Lower lobe of right lung (tissue), 2 donors: ENCODE measurements at regions not wholly inside any gene's neighbourhood (a gene's known extent, or its start where the extent isn't known, plus 50 kb on each side); places are given as distances from the start of the nearest gene placed in this dataset.

ENCODE experiments used
- ATAC-seq, 2 donors: fragments of 200-7000 bp; cut with Tn5 transposase; one replicate each; pipeline ENCODE4 v1.9.1; 2020 to 2022; ENCODE audit warnings: mild to moderate bottlenecking in 2 of 2, moderate library complexity in 2 of 2
- DNase-seq: peaks from one replicate; pipeline ENCODE4 v3.0.0-alpha.2; 2020
- H3K27ac ChIP-seq: fragments of 200-600 bp; one replicate; pipeline ENCODE4 v1.8.0; 2022
- H3K27me3 ChIP-seq: fragments of 200-600 bp; one replicate; pipeline ENCODE4 v1.8.0; 2022; ENCODE audit warnings: low read depth
- H3K36me3 ChIP-seq: fragments of 200-600 bp; one replicate; pipeline ENCODE4 v1.8.0; 2022; ENCODE audit warnings: mild to moderate bottlenecking
- H3K4me1 ChIP-seq: fragments of 200-600 bp; one replicate; pipeline ENCODE4 v1.8.0; 2022
- H3K4me3 ChIP-seq: fragments of 200-600 bp; one replicate; pipeline ENCODE4 v1.8.0; 2022; ENCODE audit warnings: mild to moderate bottlenecking
- H3K9me3 ChIP-seq: fragments of 200-600 bp; one replicate; pipeline ENCODE4 v1.8.0; 2022
- intact Hi-C: fragments of 100-400 bp; cut with DNase I; formaldehyde crosslinking; loops from one replicate; pipeline ENCODE4 v1.11.0; 2022
- TF ChIP-seq, protein P1 (sequence below): fragments of 200-600 bp; IDR thresholded peaks from one replicate; pipeline ENCODE4 v1.8.0; 2022; ENCODE audit warnings: antibody characterized with exemption, mild to moderate bottlenecking
- donor health status: DM: no; HTN: yes; CAD: no; lungs with severe emphysema.

DNA sequence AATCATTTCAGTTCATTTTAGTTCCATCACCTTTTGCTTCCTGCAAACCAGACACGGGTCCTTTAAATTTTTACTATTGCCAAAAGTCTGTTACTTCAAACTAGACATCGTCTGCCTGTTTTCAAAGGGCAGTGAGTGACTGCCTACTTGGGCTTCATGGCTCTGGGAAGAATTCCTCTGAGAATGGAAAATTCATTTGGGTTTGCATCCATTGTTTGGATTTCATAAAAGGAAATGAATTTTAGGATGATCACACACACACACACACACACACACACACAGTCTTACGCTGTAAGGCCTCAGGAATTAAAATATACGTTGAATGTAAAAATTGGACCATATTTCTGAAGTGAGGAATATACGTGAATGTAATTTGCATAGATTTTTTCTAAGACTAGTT is 1584.3 kb upstream of the ACVR2A start:
- ATAC-seq, result no peak
- H3K36me3 ChIP-seq, result no peaks in the 10 kb centered on the region
- intact Hi-C loops, result no loop called here
- no peaks in the 10 kb centered on the region for H3K9me3 ChIP-seq
- TF ChIP-seq, protein P1, sequence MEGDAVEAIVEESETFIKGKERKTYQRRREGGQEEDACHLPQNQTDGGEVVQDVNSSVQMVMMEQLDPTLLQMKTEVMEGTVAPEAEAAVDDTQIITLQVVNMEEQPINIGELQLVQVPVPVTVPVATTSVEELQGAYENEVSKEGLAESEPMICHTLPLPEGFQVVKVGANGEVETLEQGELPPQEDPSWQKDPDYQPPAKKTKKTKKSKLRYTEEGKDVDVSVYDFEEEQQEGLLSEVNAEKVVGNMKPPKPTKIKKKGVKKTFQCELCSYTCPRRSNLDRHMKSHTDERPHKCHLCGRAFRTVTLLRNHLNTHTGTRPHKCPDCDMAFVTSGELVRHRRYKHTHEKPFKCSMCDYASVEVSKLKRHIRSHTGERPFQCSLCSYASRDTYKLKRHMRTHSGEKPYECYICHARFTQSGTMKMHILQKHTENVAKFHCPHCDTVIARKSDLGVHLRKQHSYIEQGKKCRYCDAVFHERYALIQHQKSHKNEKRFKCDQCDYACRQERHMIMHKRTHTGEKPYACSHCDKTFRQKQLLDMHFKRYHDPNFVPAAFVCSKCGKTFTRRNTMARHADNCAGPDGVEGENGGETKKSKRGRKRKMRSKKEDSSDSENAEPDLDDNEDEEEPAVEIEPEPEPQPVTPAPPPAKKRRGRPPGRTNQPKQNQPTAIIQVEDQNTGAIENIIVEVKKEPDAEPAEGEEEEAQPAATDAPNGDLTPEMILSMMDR, result no peak
- H3K4me1 ChIP-seq, result no peaks in the 10 kb centered on the region
- H3K27ac ChIP-seq, result no peak overlapping the region
- H3K27me3 ChIP-seq, result no peaks in the 10 kb centered on the region
- no peak overlapping the region for H3K4me3 ChIP-seq
- DNase-seq, result no peak

DNA sequence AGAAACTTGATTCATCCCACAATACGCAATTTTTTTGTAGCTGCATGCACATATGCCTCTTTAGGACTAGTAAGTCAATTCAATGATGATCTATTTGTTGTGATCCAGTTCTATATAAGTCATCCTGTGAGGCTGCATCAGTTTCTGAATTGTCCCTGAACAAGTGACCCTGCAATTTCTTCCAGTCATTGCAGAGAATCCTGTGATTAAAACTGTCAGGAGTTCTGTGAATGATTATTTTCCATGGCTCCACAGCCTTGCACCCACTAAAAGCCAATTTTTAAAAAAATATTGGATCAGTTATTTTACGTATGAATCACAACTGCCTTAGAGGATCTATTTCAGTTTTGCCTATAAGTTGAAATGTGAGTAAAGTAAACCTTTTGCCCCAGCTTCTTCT is 1585.0 kb upstream of the ACVR2A start:
- no peak overlapping the region for H3K4me3 ChIP-seq
- ATAC-seq (no peak), DNase-seq (no peak)
- H3K27me3 ChIP-seq, result no peaks in the 10 kb centered on the region
- H3K36me3 ChIP-seq, result no peaks in the 10 kb centered on the region
- no peak overlapping the region for H3K27ac ChIP-seq
- TF ChIP-seq, protein P1, result no peak
- H3K4me1 ChIP-seq, result no peaks in the 10 kb centered on the region
- intact Hi-C loops, result no loop called here
- no peaks in the 10 kb centered on the region for H3K9me3 ChIP-seq

DNA sequence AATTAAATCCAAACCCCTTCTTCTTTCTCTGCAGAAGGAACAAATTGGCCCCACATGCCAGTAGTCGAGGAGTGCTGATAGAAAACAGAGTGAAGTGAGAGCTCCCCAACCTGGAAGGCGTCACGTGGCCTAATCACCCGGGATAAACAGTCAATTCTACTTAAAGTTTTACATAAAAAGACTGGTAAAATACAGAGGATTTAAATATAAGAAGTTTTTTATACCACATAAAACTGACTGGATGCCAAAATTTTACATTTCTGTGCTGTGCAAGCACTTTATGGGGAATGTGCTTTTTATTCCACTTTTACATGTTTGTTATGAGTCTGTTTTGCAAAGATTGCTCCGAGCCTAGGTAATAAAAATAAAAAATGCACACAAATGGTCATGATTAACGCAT is 1586.8 kb upstream of the ACVR2A start:
- no peak overlapping the region for H3K27ac ChIP-seq
- no peaks in the 10 kb centered on the region for H3K4me1 ChIP-seq
- ATAC-seq, result no peak
- H3K9me3 ChIP-seq, result no peaks in the 10 kb centered on the region
- no peaks in the 10 kb centered on the region for H3K27me3 ChIP-seq
- intact Hi-C loops, result no loop called here
- TF ChIP-seq, protein P1, result no peak
- H3K4me3 ChIP-seq, result no peak overlapping the region
- H3K36me3 ChIP-seq, result no peaks in the 10 kb centered on the region
- DNase-seq, result no peak

DNA sequence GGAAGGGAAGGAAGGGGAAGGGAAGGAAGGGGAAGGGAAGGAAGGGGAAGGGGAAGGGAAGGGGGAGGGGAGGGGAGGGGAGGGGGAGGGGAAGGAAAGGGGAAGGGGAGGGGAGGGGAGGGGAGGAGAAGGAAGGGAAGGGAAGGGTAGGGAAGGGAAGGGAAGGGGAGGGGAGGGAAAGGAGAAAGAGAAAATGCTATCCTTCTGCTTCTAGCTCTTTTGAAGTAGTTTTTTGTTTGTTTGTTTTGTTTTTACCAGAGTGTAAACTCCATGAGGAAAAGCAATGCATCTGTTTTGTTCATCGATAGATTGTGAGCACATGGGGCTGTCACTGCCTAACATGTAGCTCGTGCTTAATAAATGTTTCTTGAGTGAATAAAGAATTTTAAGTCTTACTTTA is 1592.7 kb upstream of the ACVR2A start:
- Histone ChIP-seq H3K27ac (no peak overlapping the region), H3K9me3 (no peaks in the 10 kb centered on the region)

DNA sequence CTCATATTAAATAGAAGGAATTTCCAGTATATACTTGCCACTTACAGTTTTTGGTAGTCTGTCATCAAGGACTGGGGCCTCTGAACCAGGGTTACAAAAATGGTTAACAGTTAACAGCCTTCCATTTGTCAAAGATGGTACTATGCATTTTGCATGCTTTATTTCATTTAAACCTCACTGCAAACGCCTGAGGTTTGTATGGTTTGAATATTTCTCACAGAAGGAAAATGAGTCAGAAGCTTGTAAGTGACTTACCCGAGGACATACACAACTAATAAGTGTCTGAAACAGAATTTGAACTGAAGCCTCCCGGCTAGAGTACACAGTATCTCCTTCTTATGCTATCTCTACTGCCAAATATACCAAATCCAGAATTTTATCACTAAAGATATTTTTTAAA is 1593.5 kb upstream of the ACVR2A start:
- no peak for ATAC-seq
- H3K36me3 ChIP-seq, result no peaks in the 10 kb centered on the region
- intact Hi-C loops, result no loop called here
- no peak for DNase-seq
- no peaks in the 10 kb centered on the region for H3K4me1 ChIP-seq
- TF ChIP-seq, protein P1, result no peak
- no peaks in the 10 kb centered on the region for H3K9me3 ChIP-seq
- H3K27ac ChIP-seq, result no peak overlapping the region
- no peaks in the 10 kb centered on the region for H3K27me3 ChIP-seq
- no peak overlapping the region for H3K4me3 ChIP-seq

More for the DNA sequence above, 1592.7 kb upstream of the ACVR2A start:
- H3K36me3 ChIP-seq, result no peaks in the 10 kb centered on the region
- intact Hi-C loops, result no loop called here
- no peaks in the 10 kb centered on the region for H3K4me1 ChIP-seq
- TF ChIP-seq, protein P1, result no peak
- no peaks in the 10 kb centered on the region for H3K27me3 ChIP-seq
- DNase-seq, result no peak
- H3K4me3 ChIP-seq, result no peak overlapping the region
- no peak for ATAC-seq
